NT2/D1 (cell line): ENCODE measurements at regions not wholly inside any gene's neighbourhood (a gene's known extent, or its start where the extent isn't known, plus 50 kb on each side); places are given as distances from the start of the nearest gene placed in this dataset.

Experiments used
- DNase-seq: peaks from one replicate; pipeline ENCODE4 v3.0.0-alpha.2; 2011; ENCODE audit warnings: low read depth, low spot score
- H3K27me3 ChIP-seq: 2 replicates; pipeline ENCODE4 v1.6.0; 2011; ENCODE audit warnings: mild to moderate bottlenecking; ENCODE audit not compliant: insufficient read length, insufficient read depth
- H3K36me3 ChIP-seq: 2 replicates; pipeline ENCODE4 v1.6.1; 2011; ENCODE audit warnings: mild to moderate bottlenecking, low read length, mixed read lengths; ENCODE audit not compliant: insufficient read depth, insufficient read length
- H3K4me1 ChIP-seq: 2 replicates; pipeline ENCODE4 v1.5.1; 2011; ENCODE audit not compliant: insufficient read depth, insufficient read length
- H3K4me3 ChIP-seq: 2 replicates; pipeline ENCODE4 v1.5.1; 2011; ENCODE audit warnings: low read depth; ENCODE audit not compliant: insufficient read length
- H3K9ac ChIP-seq: 2 replicates; pipeline ENCODE4 v1.6.0; 2011; ENCODE audit warnings: low read depth; ENCODE audit not compliant: insufficient read length
- H3K9me3 ChIP-seq: 2 replicates; pipeline ENCODE4 v1.5.1; 2011; ENCODE audit warnings: mild to moderate bottlenecking, low read length; ENCODE audit not compliant: insufficient read depth
- SUZ12 ChIP-seq: IDR thresholded peaks from 2 replicates; pipeline ENCODE4 v1.6.1; 2011; ENCODE audit not compliant: insufficient read length, insufficient read depth; ENCODE audit errors: extremely low read depth
- YY1 ChIP-seq: IDR thresholded peaks from 2 replicates; pipeline ENCODE4 v1.6.1; 2011; ENCODE audit not compliant: insufficient read length, insufficient read depth
- ZNF274 ChIP-seq: IDR thresholded peaks from 2 replicates; pipeline ENCODE4 v1.6.1; 2011; ENCODE audit warnings: mild to moderate bottlenecking, low read depth, low read length

DNA sequence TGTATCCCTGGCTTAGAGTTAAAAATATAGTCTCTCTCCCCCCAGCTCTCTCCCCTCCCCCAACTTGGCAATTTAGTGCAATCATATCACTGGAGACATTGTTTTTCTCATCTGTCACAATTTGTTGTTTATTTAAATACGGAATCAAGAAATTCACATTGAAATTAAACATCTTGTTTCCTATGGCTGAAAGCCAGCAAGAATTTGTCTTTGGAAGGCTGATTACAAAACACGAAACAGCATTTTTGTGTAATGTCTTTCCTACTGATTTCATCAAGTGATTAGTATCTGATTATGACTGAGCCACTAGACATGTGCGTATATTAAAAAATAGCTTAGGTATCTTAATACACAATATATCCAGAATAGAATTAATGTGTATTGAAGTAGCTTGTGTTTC lies 119.7 kb downstream of the LYPLAL1 start:
- Histone ChIP-seq H3K36me3 (no peaks in the 10 kb centered on the region), H3K9ac (no peak overlapping the region), H3K4me1 (no peaks in the 10 kb centered on the region), H3K4me3 (no peak overlapping the region), H3K9me3 (no peaks in the 10 kb centered on the region), H3K27me3 (no peaks in the 10 kb centered on the region)
- TF ChIP-seq ZNF274: no peak
- TF ChIP-seq YY1: no peak
- TF ChIP-seq SUZ12: no peak
- DNase-seq: no peak

DNA sequence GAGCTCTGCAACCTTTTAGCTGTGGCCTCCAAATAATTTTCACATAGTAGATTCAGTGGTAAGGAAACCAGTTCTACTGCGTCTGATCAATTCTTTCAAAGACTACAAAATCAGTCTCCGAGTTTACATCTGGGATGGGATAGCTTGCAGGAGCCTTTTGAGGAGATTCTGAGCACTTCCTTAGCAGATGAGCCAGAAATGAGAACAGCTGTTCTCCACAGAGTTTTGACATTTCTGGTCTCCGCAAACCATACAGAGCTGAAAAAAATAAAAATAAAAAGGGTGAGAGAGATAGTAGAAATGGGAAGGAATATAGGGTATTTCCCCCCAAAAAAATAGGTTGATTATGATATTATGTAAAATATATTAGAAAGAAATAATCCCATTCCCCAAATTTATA lies 119.3 kb downstream of the LYPLAL1 start:
- TF ChIP-seq ZNF274: no peak
- TF ChIP-seq SUZ12: no peak
- TF ChIP-seq YY1: no peak
- Histone ChIP-seq H3K27me3 (no peaks in the 10 kb centered on the region), H3K9ac (no peak overlapping the region), H3K4me1 (no peaks in the 10 kb centered on the region), H3K4me3 (no peak overlapping the region), H3K9me3 (no peaks in the 10 kb centered on the region), H3K36me3 (no peaks in the 10 kb centered on the region)
- no peak for DNase-seq

DNA sequence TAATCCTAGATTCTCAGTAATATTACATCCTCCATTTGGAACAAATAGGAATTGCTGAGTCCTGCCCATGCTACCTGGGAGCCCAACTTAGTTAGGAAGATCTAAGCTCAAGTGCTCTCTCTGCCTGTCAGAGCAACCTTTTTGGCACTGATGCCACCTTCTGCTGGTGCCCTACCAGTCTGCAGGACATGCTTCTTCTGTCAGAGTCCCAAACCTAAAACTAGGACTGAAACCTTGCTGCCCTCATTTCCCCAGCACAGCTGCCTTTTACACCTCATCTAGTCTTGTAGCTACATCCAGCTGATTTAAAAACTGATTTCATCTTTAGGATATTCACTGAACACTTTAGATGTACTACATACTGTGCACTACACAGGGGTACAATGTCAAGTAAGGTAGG lies 118.7 kb downstream of the LYPLAL1 start:
- no peak for TF ChIP-seq SUZ12
- no peak for TF ChIP-seq YY1
- TF ChIP-seq ZNF274: no peak
- Histone ChIP-seq H3K9ac (no peak overlapping the region), H3K36me3 (no peaks in the 10 kb centered on the region), H3K4me1 (no peaks in the 10 kb centered on the region), H3K27me3 (no peaks in the 10 kb centered on the region), H3K9me3 (no peaks in the 10 kb centered on the region), H3K4me3 (no peak overlapping the region)
- DNase-seq: no peak

DNA sequence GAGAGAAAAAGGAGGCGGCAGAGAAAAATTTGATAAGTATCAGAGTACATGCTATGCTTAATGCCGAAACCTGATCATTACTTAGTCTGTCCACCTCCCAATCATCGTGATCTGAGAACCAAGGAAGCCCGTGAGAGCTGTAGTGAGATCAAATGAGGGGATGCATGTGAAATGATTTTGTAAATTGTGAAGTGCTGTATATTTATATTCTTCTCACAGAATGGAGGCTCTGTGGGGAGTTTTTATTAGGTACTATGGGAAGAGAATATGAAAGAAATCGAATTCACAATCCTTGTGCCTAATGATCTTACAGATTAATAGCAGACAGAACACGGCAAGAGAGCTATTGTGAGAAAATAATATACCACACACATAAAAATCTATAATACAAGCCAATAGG lies 115.5 kb downstream of the LYPLAL1 start:
- H3K36me3 ChIP-seq: no peaks in the 10 kb centered on the region
- H3K9me3 ChIP-seq: no peaks in the 10 kb centered on the region
- no peak overlapping the region for H3K4me3 ChIP-seq
- H3K9ac ChIP-seq: no peak overlapping the region
- no peak for DNase-seq
- H3K27me3 ChIP-seq: no peaks in the 10 kb centered on the region
- no peaks in the 10 kb centered on the region for H3K4me1 ChIP-seq
- no peak for TF ChIP-seq YY1
- no peak for TF ChIP-seq ZNF274
- TF ChIP-seq SUZ12: no peak

DNA sequence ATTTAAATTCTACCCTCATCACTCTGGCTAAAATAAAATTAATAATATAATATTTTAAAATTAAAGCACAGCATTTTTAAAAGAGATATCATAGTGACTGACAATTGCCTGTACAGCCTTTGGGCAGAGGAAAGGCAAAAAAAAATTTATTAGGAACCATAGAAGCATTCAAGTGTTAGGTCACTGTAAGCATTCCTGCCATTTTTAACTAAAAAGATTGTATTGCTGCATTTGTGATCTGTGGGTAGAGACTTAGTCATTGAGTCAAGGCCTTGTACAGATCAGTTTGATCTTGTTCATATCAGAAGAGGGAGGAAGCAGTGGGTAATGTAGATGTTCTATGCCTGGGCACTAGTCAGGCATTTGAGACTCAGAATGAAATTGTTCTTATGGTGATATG lies 109.9 kb downstream of the LYPLAL1 start:
- no peak overlapping the region for H3K9ac ChIP-seq
- TF ChIP-seq ZNF274: no peak
- TF ChIP-seq YY1: no peak
- TF ChIP-seq SUZ12: no peak
- no peaks in the 10 kb centered on the region for H3K9me3 ChIP-seq
- H3K4me3 ChIP-seq: no peak overlapping the region
- no peaks in the 10 kb centered on the region for H3K27me3 ChIP-seq
- no peaks in the 10 kb centered on the region for H3K36me3 ChIP-seq
- no peaks in the 10 kb centered on the region for H3K4me1 ChIP-seq
- DNase-seq: no peak

DNA sequence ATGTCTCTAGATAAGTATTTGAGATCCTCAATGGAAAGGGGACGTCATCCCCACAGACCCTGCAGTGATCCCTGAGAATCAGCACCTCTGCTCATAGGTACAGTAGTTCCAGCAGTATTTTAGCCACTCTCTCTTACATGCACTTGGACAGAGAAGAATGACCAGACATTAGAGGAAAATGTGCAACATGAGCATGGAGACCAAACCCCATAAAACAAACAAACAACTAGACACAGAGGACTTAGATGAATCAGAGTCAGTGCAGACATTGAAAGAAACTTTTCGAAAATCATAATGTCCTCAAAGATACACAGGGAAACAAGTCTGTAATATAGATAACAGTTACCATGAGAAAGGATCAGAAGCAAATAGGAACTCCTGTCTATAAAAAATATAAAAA lies 108.2 kb downstream of the LYPLAL1 start:
- no peak overlapping the region for H3K4me3 ChIP-seq
- TF ChIP-seq ZNF274: no peak
- no peak for TF ChIP-seq YY1
- no peak for TF ChIP-seq SUZ12

DNA sequence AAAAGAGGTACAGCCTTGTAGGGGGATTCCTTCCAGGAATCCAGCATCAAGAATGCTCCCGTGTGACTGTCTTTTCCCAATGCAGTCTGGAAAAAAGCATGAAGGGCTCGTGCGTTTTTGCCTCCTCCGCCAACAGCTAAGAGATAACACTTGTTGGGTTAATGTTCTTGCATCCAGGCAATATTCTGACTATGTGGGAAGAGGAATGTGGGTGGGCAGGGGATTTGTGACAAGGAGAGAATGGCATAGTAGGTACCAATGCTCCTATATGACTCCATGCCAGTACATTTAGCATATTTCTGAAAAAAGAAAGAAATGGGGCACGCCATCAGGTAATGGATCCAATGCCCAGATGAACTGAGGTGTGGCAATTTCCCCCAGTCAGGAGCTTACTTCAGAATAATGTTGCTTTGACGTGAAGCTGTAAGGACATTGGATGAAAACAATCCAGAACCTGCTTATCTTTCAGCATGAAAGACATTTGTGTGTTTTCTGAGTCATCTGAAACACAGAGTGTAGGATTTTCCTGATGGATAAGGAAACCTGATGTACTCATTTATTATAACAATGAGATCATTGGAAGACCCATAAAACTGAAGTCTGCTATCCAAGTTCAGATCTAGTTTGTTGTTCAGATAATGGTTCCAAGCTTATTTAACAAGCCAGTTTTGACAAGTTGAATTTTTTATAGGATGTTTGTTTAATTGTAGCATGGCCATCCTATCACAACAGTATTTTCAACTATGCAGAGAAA lies 105.5 kb downstream of the LYPLAL1 start:
- Histone ChIP-seq H3K4me1 (no peaks in the 10 kb centered on the region), H3K36me3 (no peaks in the 10 kb centered on the region), H3K4me3 (no peak overlapping the region), H3K27me3 (no peaks in the 10 kb centered on the region), H3K9me3 (no peaks in the 10 kb centered on the region), H3K9ac (no peak overlapping the region)
- no peak for TF ChIP-seq SUZ12
- TF ChIP-seq ZNF274: no peak
- TF ChIP-seq YY1: no peak
- DNase-seq: no peak

More for the DNA sequence above, 108.2 kb downstream of the LYPLAL1 start:
- H3K36me3 ChIP-seq: no peaks in the 10 kb centered on the region
- no peaks in the 10 kb centered on the region for H3K4me1 ChIP-seq
- no peaks in the 10 kb centered on the region for H3K9me3 ChIP-seq
- H3K27me3 ChIP-seq: no peaks in the 10 kb centered on the region
- no peak for DNase-seq
- no peak overlapping the region for H3K9ac ChIP-seq

DNA sequence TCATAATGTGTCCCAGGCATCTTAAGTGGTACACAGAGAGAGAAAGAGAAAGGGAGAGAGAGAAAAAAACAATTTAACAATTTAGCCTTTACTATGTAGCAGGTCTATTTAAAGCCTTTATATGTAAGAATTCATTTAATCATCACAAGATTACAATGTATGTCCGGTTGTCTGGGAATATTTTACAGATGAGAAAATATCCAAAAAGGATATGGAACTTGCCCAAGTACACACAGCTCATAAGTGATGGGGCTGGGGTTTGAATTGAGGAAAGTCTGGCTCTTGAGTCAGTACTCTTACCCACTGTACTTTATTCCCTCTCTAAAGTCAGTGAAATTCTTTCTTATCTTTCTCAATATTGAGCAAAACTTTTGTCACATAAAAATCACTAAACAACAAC lies 104.6 kb downstream of the LYPLAL1 start:
- DNase-seq: no peak
- H3K9me3 ChIP-seq: no peaks in the 10 kb centered on the region
- TF ChIP-seq SUZ12 (no peak), YY1 (no peak), ZNF274 (no peak)
- no peak overlapping the region for H3K4me3 ChIP-seq
- H3K4me1 ChIP-seq: no peaks in the 10 kb centered on the region
- H3K9ac ChIP-seq: no peak overlapping the region
- H3K27me3 ChIP-seq: no peaks in the 10 kb centered on the region
- H3K36me3 ChIP-seq: no peaks in the 10 kb centered on the region
